HG03521 (cell line): ENCODE measurements at regions not wholly inside any gene's neighbourhood (a gene's known extent, or its start where the extent isn't known, plus 50 kb on each side); places are given as distances from the start of the nearest gene placed in this dataset.

Experiments
- ATAC-seq: cut with Tn5 transposase; IDR thresholded peaks from one replicate; pipeline ENCODE4 v1.9.1; 2021; ENCODE audit warnings: mild to moderate bottlenecking, moderate library complexity; ENCODE audit not compliant: unreplicated experiment

DNA sequence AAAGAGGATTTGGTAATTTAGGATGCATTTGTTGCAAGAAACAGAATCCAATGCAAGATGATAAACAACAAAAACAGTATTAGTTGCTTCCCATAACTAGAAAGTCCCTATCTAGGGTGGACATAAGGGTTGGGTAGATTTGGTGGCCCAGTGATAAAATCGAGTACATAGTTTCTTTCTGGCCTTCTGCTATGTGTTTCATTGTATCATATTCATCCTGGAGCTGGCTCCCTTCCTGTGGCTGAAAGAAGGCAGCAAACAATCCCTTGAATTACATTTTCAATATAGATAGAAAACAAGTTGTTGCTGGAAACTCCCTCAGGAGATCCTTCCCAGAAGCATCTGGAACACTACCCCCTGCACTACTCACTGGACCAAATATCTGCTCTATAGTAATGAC lies 135.1 kb downstream of the ID4 start:
- no peak for ATAC-seq

DNA sequence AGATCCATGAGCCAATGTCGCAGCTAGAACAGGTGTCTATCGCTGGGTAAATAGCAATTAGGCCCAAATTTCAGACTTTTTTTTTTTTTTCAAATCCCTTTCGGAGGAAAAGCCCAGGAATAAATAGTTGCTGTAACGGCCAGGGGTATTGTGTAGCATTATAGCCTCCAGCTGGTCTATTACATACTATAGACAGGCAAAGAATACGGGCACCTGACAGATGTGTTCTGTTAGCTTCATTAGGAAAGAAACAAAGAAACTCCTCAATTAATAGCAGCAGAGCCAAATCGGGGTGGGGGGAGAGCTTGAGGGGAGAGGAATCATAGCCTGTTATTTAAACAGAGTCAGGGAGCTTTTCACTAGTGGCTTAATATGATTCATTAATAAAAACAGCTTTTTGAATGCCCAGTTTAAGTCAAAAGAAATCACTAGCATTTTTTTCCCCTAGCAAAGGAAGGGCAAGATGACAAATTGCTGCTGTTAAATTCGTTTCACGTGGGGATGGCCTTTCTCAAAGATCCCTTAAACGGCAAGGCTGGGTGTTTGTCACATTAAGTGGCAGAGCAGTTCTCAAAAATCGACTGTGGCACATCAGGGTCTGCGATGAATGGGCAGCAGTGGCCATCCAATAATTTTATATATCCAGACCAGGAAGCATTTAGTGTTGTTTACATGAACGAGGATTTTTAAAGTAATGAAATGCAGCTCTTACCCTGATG lies 139.4 kb downstream of the ID4 start:
- no peak for ATAC-seq

- ATAC-seq, result no peak
Measured at GRCh38 chr6:19979059-19979458, 141.9 kb downstream of the ID4 start.

DNA sequence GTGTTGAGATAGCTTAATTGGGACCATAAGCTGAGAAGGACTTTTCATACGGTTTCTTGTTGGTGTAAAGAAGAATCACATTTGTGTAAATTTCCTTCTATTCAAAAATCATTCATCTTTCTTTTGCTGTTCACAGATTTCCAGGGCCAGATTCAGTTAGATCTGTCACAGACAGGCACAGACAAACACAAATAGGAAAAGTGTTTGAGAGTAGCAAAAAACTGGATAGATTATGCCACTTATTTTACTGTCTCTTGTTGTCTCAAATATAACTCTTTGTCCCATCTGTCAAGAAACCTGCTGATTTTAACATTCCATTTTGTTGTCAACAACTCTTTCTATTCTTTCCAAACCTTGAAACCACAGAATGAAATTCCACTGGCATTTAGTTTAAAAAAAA lies 142.8 kb downstream of the ID4 start:
- ATAC-seq, result no peak

DNA sequence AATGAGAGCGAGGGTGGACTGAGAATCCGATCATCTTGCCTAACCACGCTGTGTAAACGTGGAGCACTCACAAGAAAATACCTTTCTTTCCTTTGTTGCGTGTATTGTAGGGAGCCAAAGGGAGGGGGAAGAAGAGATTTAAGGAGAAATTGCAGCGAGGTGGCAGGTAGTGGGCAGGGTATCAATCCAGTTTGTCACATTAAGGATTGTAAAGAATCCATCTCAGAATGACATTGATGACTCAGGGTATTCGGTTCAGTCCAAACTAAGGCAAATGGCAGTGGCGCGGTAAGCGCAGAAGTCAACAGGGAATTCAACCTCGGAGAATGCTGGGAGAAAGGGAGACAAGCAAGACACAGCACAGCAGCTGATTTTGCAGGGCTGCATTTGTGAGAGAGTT lies 146.2 kb downstream of the ID4 start:
- no peak for ATAC-seq

GRCh38 chr6:19986691-19987438 lies 149.7 kb downstream of the ID4 start:
- ATAC-seq, result no peak

DNA sequence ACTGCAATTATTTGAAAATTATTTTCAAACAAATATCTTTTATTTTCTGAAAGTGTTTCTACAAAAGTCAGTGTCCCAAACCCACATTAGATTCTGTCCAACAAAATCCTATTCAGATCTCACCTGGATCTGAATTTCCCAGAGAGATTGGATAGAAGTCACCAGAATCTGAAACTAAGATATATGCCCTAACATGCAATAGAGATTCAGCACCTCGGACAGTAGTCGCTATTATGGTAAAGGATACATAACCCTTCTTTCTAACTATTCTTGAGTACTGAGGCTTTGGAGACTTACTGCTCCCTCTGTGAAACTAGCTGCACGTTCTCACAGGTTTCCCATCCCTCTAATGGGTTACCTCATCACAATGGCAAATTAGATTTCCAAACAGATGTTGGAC lies 151.4 kb downstream of the ID4 start:
- ATAC-seq, result no peak

DNA sequence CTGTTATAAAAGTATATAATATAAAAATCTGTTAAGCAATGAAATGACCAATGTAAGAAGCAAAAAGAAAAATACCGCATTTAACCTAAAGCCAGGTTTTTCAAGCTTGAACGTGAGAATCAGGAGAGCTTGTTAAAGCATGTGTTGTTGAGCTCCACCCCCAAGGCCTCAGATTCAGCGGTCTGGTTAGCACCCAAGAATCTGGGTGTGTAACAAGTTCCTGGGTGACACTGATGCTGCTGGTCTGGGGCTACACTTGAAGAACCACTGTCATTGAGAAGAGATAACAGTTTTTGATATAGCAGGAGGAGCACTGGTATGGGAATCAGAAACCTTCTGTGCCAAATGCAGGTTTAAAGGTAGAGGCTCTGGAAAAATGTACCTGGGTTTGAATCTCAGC lies 154.0 kb downstream of the ID4 start:
- ATAC-seq, result no peak

DNA sequence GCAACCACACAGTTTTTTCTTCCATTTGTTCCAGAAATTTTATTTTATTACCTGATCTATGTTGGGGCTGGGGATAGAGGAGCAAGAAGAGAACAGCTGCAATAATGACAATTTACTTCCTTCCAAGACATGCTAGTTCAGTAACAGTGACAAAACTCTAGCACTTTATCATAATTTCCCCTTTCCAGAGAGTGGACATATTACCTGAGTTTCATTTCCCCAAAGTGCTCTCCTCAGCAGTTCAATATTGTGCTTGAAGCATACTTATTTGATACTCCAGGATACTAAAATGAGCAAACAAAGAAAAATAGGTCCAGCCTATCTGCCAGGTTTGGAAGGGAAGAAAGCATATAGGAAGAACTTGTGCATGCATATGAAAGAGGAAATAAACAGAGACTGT lies 157.7 kb downstream of the ID4 start:
- no peak for ATAC-seq

DNA sequence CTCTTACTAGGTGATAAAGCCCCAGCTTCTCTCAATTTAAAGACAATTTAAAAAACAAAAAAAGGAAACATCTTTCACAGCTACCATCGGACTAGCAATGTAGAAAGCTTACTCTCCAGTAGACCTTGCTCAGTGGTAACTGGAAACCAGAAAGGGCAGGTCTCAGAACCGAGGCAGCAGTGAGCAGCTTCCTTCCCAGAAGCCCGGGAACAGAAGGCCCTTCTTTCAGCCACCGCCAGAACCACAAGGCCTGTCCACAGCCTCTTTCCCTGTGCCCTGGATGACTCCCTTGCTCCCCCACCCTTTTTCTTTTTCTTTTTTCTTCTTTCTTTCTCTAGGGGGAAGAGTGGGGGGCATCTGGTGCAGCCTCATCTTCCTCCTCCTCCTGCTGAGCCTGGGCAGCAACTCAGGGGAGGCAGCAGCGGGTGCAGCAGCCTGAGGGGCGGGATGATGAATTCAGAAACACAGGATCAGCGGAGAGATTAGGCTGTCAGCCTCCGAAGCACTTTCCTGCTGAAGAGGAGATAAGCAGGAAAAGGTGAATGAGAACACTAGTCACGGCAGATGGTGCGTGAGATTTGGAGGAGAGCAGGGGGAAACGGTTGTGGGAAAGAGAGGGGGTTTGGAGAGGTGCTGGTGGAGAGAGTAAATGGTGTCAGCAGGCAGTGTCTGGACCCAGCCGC lies 158.5 kb downstream of the ID4 start:
- ATAC-seq, result no peak

DNA sequence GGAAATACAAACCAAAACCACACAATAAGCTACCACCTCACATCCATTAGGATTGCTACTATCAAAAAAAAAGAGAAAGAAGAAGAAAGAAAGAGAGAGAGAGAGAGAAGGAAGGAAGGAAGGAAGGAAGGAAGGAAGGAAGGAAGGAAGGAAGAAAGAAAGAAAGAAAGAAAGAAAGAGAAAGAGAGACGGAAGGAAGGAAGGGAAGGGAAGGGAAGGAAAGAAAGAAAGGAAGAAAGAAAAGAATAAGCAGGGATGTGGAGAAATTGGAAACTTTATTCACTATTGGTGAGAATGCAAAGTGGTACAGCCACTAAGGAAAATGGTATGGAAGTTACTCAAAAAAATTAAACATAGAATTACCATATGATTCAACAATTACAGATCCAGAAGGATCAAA lies 159.9 kb downstream of the ID4 start:
- ATAC-seq, result no peak

- no peak for ATAC-seq
Measured at GRCh38 chr6:19998541-19998940, 161.4 kb downstream of the ID4 start.

DNA sequence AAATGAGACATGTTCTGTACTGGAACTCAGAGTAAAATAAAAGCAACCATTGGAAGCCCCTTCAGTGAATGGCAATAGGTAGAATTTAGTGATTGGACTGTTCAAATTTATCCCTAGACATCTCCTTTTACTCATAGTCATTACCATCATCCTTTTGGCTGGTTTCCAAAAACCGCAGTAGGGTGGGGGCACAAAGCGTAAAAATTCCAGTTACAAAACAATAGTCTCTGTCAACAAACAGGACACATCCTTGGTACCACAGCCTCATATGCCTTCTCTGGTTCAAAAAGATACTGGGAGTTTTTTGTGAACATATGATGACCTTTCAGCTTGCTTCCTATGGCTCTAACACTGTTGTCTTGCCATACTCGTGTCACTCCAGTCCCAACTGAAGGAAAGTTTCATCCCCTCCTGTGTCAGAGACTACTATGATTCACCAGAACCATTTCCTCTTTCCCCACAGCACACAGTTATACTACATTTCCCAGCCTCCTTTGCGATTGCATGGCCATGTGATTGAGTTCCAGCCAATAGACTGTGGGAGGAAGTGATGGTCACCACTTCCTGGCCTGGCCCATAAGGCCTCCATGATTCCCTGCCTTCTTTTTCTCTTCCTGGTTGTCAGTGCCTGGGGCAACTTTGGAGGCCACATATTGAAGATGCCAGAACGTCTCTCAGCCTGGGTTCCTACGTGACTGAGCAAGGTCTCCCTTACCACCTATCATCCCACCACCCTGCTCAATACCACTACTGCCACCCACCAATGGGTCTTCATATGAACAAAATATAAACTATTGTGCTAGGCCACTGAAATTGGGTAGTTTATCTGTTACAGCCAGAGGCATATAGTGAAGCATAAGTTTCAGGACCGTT lies 162.4 kb downstream of the ID4 start:
- peak; percentile 86 for ATAC-seq

DNA sequence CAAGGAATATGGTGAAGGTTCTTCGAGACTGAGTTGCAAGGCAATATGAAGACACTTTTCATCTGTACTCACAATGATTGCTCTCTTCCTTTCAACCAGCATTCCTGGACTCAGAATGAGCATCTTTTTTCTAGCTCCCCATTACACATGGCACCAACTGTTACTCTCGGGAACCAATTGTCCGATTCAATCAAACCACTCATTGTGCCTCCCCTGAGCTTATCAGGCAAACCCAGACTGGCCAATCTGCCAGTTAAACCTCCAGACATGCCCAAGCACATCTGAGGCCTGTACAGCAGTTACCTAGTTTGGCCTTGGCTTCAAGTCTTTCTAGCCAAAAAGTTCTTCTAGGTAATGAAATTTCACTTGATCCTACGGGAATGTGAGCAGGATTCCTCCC lies 164.1 kb downstream of the ID4 start:
- ATAC-seq, result no peak

DNA sequence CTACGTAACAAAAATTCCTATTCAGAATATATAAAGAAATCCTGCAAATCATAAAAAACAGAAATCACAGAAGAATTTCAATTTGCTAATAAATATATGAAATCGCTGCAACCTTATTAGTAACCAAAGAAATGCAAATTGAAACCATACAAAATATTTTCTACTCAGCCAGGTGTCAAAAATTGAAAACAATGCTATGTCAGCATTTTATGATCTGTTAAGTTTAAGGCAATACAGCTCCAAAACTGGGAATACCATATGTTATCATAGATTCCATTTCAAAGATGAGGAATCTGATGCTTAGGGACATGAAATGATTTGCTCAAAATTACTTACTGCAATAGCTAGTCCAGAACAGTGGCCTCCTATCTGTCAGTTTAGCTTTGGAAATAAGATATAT lies 168.9 kb downstream of the ID4 start:
- ATAC-seq, result no peak

- no peak for ATAC-seq
Measured at GRCh38 chr6:20008131-20008530, 171.0 kb downstream of the ID4 start.

GRCh38 chr6:20013066-20013861 lies 176.1 kb downstream of the ID4 start:
- no peak for ATAC-seq

DNA sequence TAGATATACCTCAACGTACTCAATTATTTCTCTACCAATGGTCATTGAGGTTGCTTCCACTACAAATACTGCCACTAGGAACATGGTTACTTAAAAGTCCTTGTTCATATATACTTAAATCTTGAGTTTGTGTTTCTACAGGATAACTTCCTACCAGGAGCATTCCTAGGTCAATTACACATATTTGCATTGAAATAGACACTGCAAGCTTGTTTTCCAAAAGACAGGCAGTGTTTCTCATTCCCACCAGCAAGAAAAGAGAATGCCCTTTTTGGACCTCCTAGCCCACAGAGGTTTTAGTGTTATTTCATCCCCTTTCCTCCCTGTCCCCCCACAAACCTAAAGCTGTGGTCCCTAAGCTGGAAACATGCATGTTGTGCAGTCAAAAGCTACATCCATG lies 177.3 kb downstream of the ID4 start:
- ATAC-seq, result no peak

GRCh38 chr6:20020526-20020925 lies 183.4 kb downstream of the ID4 start:
- no peak for ATAC-seq

- ATAC-seq, result no peak
Measured at GRCh38 chr6:20021795-20022194, 184.6 kb downstream of the ID4 start.
